Heart left ventricle (tissue), 13 donors: ENCODE measurements at regions not wholly inside any gene's neighbourhood (a gene's known extent, or its start where the extent isn't known, plus 50 kb on each side); places are given as distances from the start of the nearest gene placed in this dataset.

Experiments used
- CTCF ChIP-seq, 12 donors: fragments of 200-600 bp; sonication (generic) in 4 of 12; IDR thresholded peaks; one replicate each; pipeline versions ENCODE4 v1.5.0 to v1.8.0; 2018 to 2022; ENCODE audit warnings: antibody characterized with exemption in 12 of 12, mild to moderate bottlenecking in 5 of 12
- POLR2A ChIP-seq, 2 donors: fragments of 450-650 bp; IDR thresholded peaks; one replicate each; pipeline ENCODE4 v1.6.1; 2017; ENCODE audit warnings: antibody characterized with exemption in 2 of 2, mild to moderate bottlenecking in 2 of 2, moderate library complexity in 2 of 2
- donor health status: ischemic (EF 13 %, LVEDD 7.1; RV severe dilation, severe dysfunction).
- donor health status: DM: no; HTN: yes; CAD: no.
- donor health status: DM: no; HTN: no; CAD: no.
- donor health status: ischemic (EF 25% LVEDD 6.9; RV normal size, moderate dysfunction).
- donor health status: ischemic (EF 25% LVEDD 5.7; RV mildly dilated, moderate dysfunction).
- donor health status: ischemic (EF 35%, LVEDD 5.7; RV mildly dilated, moderate dysfunction).
- donor health status: nonischemic (EF 11% LVEDD 7.7; RV severe dilation, severe dysfunction).
- donor health status: DM: yes; HTN: yes; CAD: no.
- donor health status: PGD.
- donor health status: ischemic (EF 29% LVEDD 5.4; RV normal size, mild dysfunction).
- donor health status: nonischemic (EF 23%, LVEDD 6.1; RV moderate dilation, normal function).

DNA sequence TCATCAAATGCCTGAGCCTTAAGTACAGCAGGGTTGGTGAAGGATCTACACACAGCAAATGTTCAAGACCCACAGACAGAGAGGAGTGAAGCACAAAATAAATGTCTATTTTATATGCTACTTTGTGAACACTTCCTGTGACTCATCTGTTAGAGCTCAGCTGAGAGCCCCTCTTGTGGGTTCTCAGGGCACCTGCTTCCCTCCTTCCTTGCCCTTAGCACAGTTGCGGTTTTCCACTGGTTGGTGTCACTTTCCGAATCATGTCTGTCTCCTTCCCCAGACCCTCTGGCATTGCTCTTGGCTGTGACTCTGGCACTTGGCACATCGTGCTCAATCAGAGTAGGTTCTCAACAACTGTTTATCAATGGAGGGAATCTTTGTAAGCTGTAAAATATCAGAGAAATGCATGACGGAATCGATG is 128.5 kb upstream of the STC2 start:
- TF ChIP-seq CTCF (IDR thresholded peaks at IDR 0.05): no peak
- no peak for TF ChIP-seq POLR2A (IDR thresholded peaks at IDR 0.05)
